Hepatocyte (in vitro differentiated cells): ENCODE measurements at regions not wholly inside any gene's neighbourhood (a gene's known extent, or its start where the extent isn't known, plus 50 kb on each side); places are given as distances from the start of the nearest gene placed in this dataset.

Source experiments
- DNase-seq: peaks from one replicate; pipeline ENCODE4 v3.0.0-alpha.2; 2016; ENCODE audit warnings: low spot score
- H2AFZ ChIP-seq: fragments of 200-600 bp; sonication (generic); 2 replicates; pipeline ENCODE4 v1.6.0; 2016; ENCODE audit warnings: antibody characterized with exemption, mild to moderate bottlenecking
- H3K27ac ChIP-seq: fragments of 200-600 bp; sonication (generic); 2 replicates; pipeline ENCODE4 v1.5.1; 2016; ENCODE audit warnings: mild to moderate bottlenecking
- H3K27me3 ChIP-seq: fragments of 200-600 bp; sonication (generic); 2 replicates; pipeline ENCODE4 v1.6.1; 2016
- H3K36me3 ChIP-seq: fragments of 200-600 bp; sonication (generic); replicated peaks from 2 replicates; pipeline ENCODE4 v1.5.1; 2016; ENCODE audit warnings: low read depth; ENCODE audit not compliant: insufficient read depth
- H3K4me1 ChIP-seq: fragments of 200-600 bp; sonication (generic); 2 replicates; pipeline ENCODE4 v1.5.1; 2016; ENCODE audit warnings: mild to moderate bottlenecking, moderate library complexity; ENCODE audit not compliant: insufficient read depth
- H3K4me2 ChIP-seq: fragments of 200-600 bp; sonication (generic); 2 replicates; pipeline ENCODE4 v1.6.0; 2016
- H3K4me3 ChIP-seq: fragments of 200-600 bp; sonication (generic); 2 replicates; pipeline ENCODE4 v1.5.1; 2016; ENCODE audit warnings: mild to moderate bottlenecking
- H3K79me2 ChIP-seq: fragments of 200-600 bp; sonication (generic); 2 replicates; pipeline ENCODE4 v1.6.0; 2017; ENCODE audit warnings: mild to moderate bottlenecking
- H3K9me2 ChIP-seq: fragments of 200-600 bp; sonication (generic); replicated peaks from 2 replicates; pipeline ENCODE4 v1.6.0; 2017; ENCODE audit warnings: mild to moderate bottlenecking; ENCODE audit not compliant: insufficient read depth
- H3K9me3 ChIP-seq: fragments of 200-600 bp; sonication (generic); 2 replicates; pipeline ENCODE4 v1.5.1; 2016; ENCODE audit warnings: low read depth, mild to moderate bottlenecking
- H4K20me1 ChIP-seq: fragments of 200-600 bp; sonication (generic); 2 replicates; pipeline ENCODE4 v1.6.0; 2016; ENCODE audit warnings: mild to moderate bottlenecking; ENCODE audit not compliant: insufficient read depth, poor library complexity, severe bottlenecking
- EZH2 ChIP-seq: fragments of 200-600 bp; sonication (generic); IDR thresholded peaks from 2 replicates; pipeline ENCODE4 v1.6.1; 2016; ENCODE audit warnings: antibody characterized with exemption, mild to moderate bottlenecking, borderline replicate concordance
- EZH2phosphoT487 ChIP-seq: fragments of 200-600 bp; sonication (generic); IDR thresholded peaks from one replicate; pipeline ENCODE4 v1.6.1; 2018; ENCODE audit warnings: antibody characterized with exemption, mild to moderate bottlenecking, low read depth, moderate library complexity; ENCODE audit not compliant: unreplicated experiment, severe bottlenecking
- WGBS: methylation state at CpG from one replicate; pipeline ENCODE4 v1.1.6; 2016; ENCODE audit warnings: low lambda C conversion rate; ENCODE audit errors: missing lambda C conversion rate; 5-methylcytosine and 5-hydroxymethylcytosine counted together
- TF ChIP-seq, protein P1 (sequence below): fragments of 200-600 bp; sonication (generic); IDR thresholded peaks from 2 replicates; pipeline ENCODE4 v1.5.1; 2016; ENCODE audit warnings: antibody characterized with exemption, mild to moderate bottlenecking; ENCODE audit not compliant: poor library complexity

DNA sequence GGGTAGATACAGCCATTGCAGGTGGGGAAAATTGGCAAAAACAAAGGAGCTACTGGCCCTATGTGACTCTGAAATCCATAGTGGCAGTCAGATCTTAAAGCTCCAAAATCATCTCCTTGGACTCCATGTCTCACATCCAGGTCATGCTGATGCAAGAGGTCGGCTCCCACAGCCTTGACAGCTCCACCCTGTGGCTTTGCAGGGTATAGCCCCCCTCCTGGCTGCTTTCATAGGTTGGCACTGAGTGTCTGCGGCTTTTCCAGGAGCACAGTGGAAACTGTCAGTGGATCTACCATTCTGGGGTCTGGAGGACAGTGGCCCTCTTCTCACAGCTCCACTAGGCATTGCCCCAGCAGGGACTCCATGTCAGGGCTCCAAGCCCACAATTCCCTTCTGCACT lies 1190.1 kb downstream of the CDH12 start:
- Histone ChIP-seq H2AFZ (no peak overlapping the region), H3K36me3 (no peaks in the 10 kb centered on the region), H3K9me2 (no peaks in the 10 kb centered on the region), H3K79me2 (no peaks in the 10 kb centered on the region), H3K9me3 (no peaks in the 10 kb centered on the region), H3K27ac (no peak overlapping the region), H3K4me2 (no peak overlapping the region), H4K20me1 (no peaks in the 10 kb centered on the region), H3K4me3 (no peak overlapping the region), H3K4me1 (no peaks in the 10 kb centered on the region), H3K27me3 (no peaks in the 10 kb centered on the region)
- TF ChIP-seq, protein P1, sequence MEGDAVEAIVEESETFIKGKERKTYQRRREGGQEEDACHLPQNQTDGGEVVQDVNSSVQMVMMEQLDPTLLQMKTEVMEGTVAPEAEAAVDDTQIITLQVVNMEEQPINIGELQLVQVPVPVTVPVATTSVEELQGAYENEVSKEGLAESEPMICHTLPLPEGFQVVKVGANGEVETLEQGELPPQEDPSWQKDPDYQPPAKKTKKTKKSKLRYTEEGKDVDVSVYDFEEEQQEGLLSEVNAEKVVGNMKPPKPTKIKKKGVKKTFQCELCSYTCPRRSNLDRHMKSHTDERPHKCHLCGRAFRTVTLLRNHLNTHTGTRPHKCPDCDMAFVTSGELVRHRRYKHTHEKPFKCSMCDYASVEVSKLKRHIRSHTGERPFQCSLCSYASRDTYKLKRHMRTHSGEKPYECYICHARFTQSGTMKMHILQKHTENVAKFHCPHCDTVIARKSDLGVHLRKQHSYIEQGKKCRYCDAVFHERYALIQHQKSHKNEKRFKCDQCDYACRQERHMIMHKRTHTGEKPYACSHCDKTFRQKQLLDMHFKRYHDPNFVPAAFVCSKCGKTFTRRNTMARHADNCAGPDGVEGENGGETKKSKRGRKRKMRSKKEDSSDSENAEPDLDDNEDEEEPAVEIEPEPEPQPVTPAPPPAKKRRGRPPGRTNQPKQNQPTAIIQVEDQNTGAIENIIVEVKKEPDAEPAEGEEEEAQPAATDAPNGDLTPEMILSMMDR: no peak
- TF ChIP-seq EZH2 (no peak), EZH2phosphoT487 (no peak)
- no peak for DNase-seq
- 92% methylated on average over 2 of the region's 2 CpGs for WGBS

- Histone ChIP-seq H3K27me3 (no peaks in the 10 kb centered on the region), H3K4me2 (no peak overlapping the region), H3K36me3 (no peaks in the 10 kb centered on the region), H2AFZ (no peak overlapping the region), H3K4me1 (no peaks in the 10 kb centered on the region), H3K4me3 (no peak overlapping the region), H3K9me2 (no peaks in the 10 kb centered on the region), H3K79me2 (no peaks in the 10 kb centered on the region), H4K20me1 (no peaks in the 10 kb centered on the region), H3K9me3 (no peaks in the 10 kb centered on the region), H3K27ac (no peak overlapping the region)
- TF ChIP-seq, protein P1: no peak
- TF ChIP-seq EZH2 (no peak), EZH2phosphoT487 (no peak)
- no peak for DNase-seq
- 91% methylated on average over 2 of the region's 2 CpGs for WGBS
Observed at GRCh38 chr5:21661184-21661583, 1192.0 kb downstream of the CDH12 start.

DNA sequence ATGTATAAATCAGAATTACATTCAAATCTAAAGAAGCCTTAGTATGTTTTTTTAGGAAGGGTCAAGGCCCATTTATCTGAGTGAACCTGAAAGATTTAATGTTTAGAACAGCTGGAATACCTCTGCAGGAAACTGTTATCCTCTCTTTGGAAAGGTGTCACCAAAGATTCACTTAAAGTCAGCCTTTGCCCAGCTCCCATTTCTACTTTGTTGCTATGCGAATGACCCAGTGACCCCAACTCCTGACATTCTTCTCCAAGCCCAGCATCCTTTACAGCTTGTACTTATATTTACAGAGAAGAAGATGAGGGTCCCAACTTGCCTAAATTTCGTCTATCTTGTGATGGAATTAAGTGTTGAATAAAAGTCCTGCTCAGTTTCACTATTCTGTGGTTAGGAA lies 1198.6 kb downstream of the CDH12 start:
- Histone ChIP-seq H3K4me1 (no peaks in the 10 kb centered on the region), H3K27me3 (no peaks in the 10 kb centered on the region), H3K4me3 (no peak overlapping the region), H3K9me3 (no peaks in the 10 kb centered on the region), H3K9me2 (no peaks in the 10 kb centered on the region), H3K79me2 (no peaks in the 10 kb centered on the region), H3K36me3 (no peaks in the 10 kb centered on the region), H4K20me1 (no peaks in the 10 kb centered on the region), H3K27ac (no peak overlapping the region), H2AFZ (no peak overlapping the region), H3K4me2 (no peak overlapping the region)
- TF ChIP-seq EZH2phosphoT487 (no peak), EZH2 (no peak)
- TF ChIP-seq, protein P1: no peak
- 76% methylated on average over 2 of the region's 2 CpGs for WGBS
- DNase-seq: no peak

GRCh38 chr5:21649969-21650368 lies 1203.2 kb downstream of the CDH12 start:
- H3K27me3 ChIP-seq: no peaks in the 10 kb centered on the region
- H3K79me2 ChIP-seq: no peaks in the 10 kb centered on the region
- no peaks in the 10 kb centered on the region for H3K4me1 ChIP-seq
- H3K4me3 ChIP-seq: no peak overlapping the region
- no peak overlapping the region for H2AFZ ChIP-seq
- no peaks in the 10 kb centered on the region for H4K20me1 ChIP-seq
- TF ChIP-seq EZH2 (no peak), EZH2phosphoT487 (no peak)
- TF ChIP-seq, protein P1: no peak
- no peaks in the 10 kb centered on the region for H3K9me2 ChIP-seq
- 31% methylated on average over 3 of the region's 3 CpGs for WGBS
- H3K27ac ChIP-seq: no peak overlapping the region
- H3K9me3 ChIP-seq: no peaks in the 10 kb centered on the region
- H3K36me3 ChIP-seq: no peaks in the 10 kb centered on the region
- no peak overlapping the region for H3K4me2 ChIP-seq
- no peak for DNase-seq
